ENCODE measurements at regions not wholly inside any gene's neighbourhood (a gene's known extent, or its start where the extent isn't known, plus 50 kb on each side); places are given as distances from the start of the nearest gene placed in this dataset.

- TF ChIP-seq EZH2 (IDR thresholded peaks at IDR 0.05; ENCODE audit: insufficient read depth, low read length) (no peak), CTCF (IDR thresholded peaks at IDR 0.05; ENCODE audit: insufficient read depth, low read depth, low read length) (no peak)
- Histone ChIP-seq H3K9ac (ENCODE audit: low read length) (no peak overlapping the region), H2AFZ (ENCODE audit: low read depth, low read length) (no peak overlapping the region), H3K27me3 (ENCODE audit: insufficient read depth, low read length) (no peaks in the 10 kb centered on the region), H3K36me3 (ENCODE audit: insufficient read depth, low read length) (no peaks in the 10 kb centered on the region), H3K4me2 (ENCODE audit: low read length) (peak overlapping the region; percentile 42), H3K4me3 (ENCODE audit: insufficient read depth, low read depth, low read length) (no peak overlapping the region), H4K20me1 (ENCODE audit: insufficient read depth, low read length) (no peaks in the 10 kb centered on the region), H3K9me3 (ENCODE audit: insufficient read depth, low read depth, low read length) (no peaks in the 10 kb centered on the region), H3K4me1 (ENCODE audit: insufficient read depth, low read length) (peaks cover 9% of the 10 kb centered on the region), H3K27ac (ENCODE audit: low read depth, low read length) (no peak overlapping the region), H3K79me2 (ENCODE audit: insufficient read depth, low read length) (no peaks in the 10 kb centered on the region)
- DNase-seq (ENCODE audit: low read depth) (no peak), FAIRE-seq (no peak)
- Mint-ChIP-seq H3K4me3 (ENCODE audit: unreplicated experiment) (no peak overlapping the region), H3K27me3 (ENCODE audit: low read depth, unreplicated experiment) (no peaks in the 10 kb centered on the region), H3K4me1 (ENCODE audit: low read depth, unreplicated experiment) (no peaks in the 10 kb centered on the region), H3K9me3 (ENCODE audit: unreplicated experiment) (no peaks in the 10 kb centered on the region), H3K27ac (ENCODE audit: unreplicated experiment) (no peak overlapping the region), H3K36me3 (ENCODE audit: low read depth, unreplicated experiment) (no peaks in the 10 kb centered on the region)
These were observed 444.7 kb downstream of the PCDH10 start for GRCh38 chr4:133593764-133594163.

DNA sequence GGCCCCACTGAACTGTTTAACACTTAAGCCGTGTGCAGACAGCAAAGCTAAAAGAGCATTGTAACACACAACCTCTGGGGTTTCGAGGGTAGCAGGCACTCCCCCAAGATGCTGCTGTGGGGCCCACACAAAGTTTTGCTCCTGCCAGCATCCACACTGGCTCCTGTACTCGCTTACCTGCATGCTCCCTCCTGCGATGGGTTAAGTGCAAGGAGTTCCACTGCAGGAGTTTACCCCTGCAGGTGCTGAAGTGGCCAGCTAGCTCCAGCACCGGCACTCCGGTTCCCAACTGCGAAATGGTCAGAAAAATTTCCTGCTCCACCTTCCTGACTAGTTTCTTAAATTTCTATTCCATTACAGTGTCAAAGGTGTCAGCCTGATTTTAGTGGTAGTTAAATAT lies 443.5 kb downstream of the PCDH10 start:
- Mint-ChIP-seq H3K4me3 (ENCODE audit: unreplicated experiment) (no peak overlapping the region), H3K9me3 (ENCODE audit: unreplicated experiment) (no peaks in the 10 kb centered on the region), H3K27me3 (ENCODE audit: low read depth, unreplicated experiment) (no peaks in the 10 kb centered on the region), H3K27ac (ENCODE audit: unreplicated experiment) (no peak overlapping the region), H3K36me3 (ENCODE audit: low read depth, unreplicated experiment) (no peaks in the 10 kb centered on the region), H3K4me1 (ENCODE audit: low read depth, unreplicated experiment) (no peaks in the 10 kb centered on the region)
- no peaks in the 10 kb centered on the region for H4K20me1 ChIP-seq (ENCODE audit: insufficient read depth, low read length)
- H3K9ac ChIP-seq (ENCODE audit: low read length), result no peak overlapping the region
- H3K27ac ChIP-seq (ENCODE audit: low read depth, low read length), result no peak overlapping the region
- no peak overlapping the region for H3K4me3 ChIP-seq (ENCODE audit: insufficient read depth, low read depth, low read length)
- no peak overlapping the region for H2AFZ ChIP-seq (ENCODE audit: low read depth, low read length)
- H3K79me2 ChIP-seq (ENCODE audit: insufficient read depth, low read length), result no peaks in the 10 kb centered on the region
- H3K27me3 ChIP-seq (ENCODE audit: insufficient read depth, low read length), result no peaks in the 10 kb centered on the region
- no peak for DNase-seq (ENCODE audit: low read depth)
- no peak overlapping the region for H3K4me2 ChIP-seq (ENCODE audit: low read length)
- no peak for FAIRE-seq
- peaks cover 9% of the 10 kb centered on the region for H3K4me1 ChIP-seq (ENCODE audit: insufficient read depth, low read length)
- TF ChIP-seq EZH2 (IDR thresholded peaks at IDR 0.05; ENCODE audit: insufficient read depth, low read length) (no peak), CTCF (IDR thresholded peaks at IDR 0.05; ENCODE audit: insufficient read depth, low read depth, low read length) (no peak)
- no peaks in the 10 kb centered on the region for H3K9me3 ChIP-seq (ENCODE audit: insufficient read depth, low read depth, low read length)
- H3K36me3 ChIP-seq (ENCODE audit: insufficient read depth, low read length), result no peaks in the 10 kb centered on the region

DNA sequence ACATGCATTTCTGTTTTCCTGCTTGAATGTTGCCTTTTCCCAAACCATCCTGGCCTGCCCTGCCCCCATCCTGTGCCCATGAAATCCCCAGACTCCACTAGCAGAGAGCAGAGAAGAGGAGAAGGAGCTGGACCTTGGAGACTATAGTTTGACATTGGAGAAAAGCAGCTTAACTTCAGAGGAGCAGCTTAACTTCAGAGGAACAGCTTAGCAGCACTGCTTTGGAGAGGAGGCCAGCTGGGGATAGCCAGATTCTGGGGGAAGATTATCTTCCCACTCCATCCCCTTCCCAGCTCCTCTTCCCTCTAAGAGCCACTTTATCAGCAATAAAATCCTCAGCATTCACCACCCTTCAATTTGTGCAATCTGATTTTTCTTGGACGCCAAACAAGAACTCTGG lies 443.0 kb downstream of the PCDH10 start:
- Histone ChIP-seq H3K4me2 (ENCODE audit: low read length) (no peak overlapping the region), H3K4me1 (ENCODE audit: insufficient read depth, low read length) (peaks cover 9% of the 10 kb centered on the region), H3K4me3 (ENCODE audit: insufficient read depth, low read depth, low read length) (no peak overlapping the region), H3K36me3 (ENCODE audit: insufficient read depth, low read length) (no peaks in the 10 kb centered on the region), H3K9ac (ENCODE audit: low read length) (no peak overlapping the region), H3K9me3 (ENCODE audit: insufficient read depth, low read depth, low read length) (no peaks in the 10 kb centered on the region), H2AFZ (ENCODE audit: low read depth, low read length) (no peak overlapping the region), H3K27me3 (ENCODE audit: insufficient read depth, low read length) (no peaks in the 10 kb centered on the region), H3K79me2 (ENCODE audit: insufficient read depth, low read length) (no peaks in the 10 kb centered on the region), H3K27ac (ENCODE audit: low read depth, low read length) (no peak overlapping the region), H4K20me1 (ENCODE audit: insufficient read depth, low read length) (no peaks in the 10 kb centered on the region)
- H3K4me3 Mint-ChIP-seq (ENCODE audit: unreplicated experiment), result no peak overlapping the region
- no peaks in the 10 kb centered on the region for H3K9me3 Mint-ChIP-seq (ENCODE audit: unreplicated experiment)
- TF ChIP-seq EZH2 (IDR thresholded peaks at IDR 0.05; ENCODE audit: insufficient read depth, low read length), result no peak
- TF ChIP-seq CTCF (IDR thresholded peaks at IDR 0.05; ENCODE audit: insufficient read depth, low read depth, low read length), result no peak
- no peak for FAIRE-seq
- H3K4me1 Mint-ChIP-seq (ENCODE audit: low read depth, unreplicated experiment), result no peaks in the 10 kb centered on the region
- H3K27me3 Mint-ChIP-seq (ENCODE audit: low read depth, unreplicated experiment), result no peaks in the 10 kb centered on the region
- no peaks in the 10 kb centered on the region for H3K36me3 Mint-ChIP-seq (ENCODE audit: low read depth, unreplicated experiment)
- no peak overlapping the region for H3K27ac Mint-ChIP-seq (ENCODE audit: unreplicated experiment)
- no peak for DNase-seq (ENCODE audit: low read depth)
